ENCODE measurements at regions not wholly inside any gene's neighbourhood (a gene's known extent, or its start where the extent isn't known, plus 50 kb on each side); places are given as distances from the start of the nearest gene placed in this dataset.

GRCh38 chr7:50835156-50835555 is 52.5 kb upstream of the GRB10 start:
- no peak for TF ChIP-seq POLR2A (IDR thresholded peaks at IDR 0.05)
- TF ChIP-seq, protein P1, sequence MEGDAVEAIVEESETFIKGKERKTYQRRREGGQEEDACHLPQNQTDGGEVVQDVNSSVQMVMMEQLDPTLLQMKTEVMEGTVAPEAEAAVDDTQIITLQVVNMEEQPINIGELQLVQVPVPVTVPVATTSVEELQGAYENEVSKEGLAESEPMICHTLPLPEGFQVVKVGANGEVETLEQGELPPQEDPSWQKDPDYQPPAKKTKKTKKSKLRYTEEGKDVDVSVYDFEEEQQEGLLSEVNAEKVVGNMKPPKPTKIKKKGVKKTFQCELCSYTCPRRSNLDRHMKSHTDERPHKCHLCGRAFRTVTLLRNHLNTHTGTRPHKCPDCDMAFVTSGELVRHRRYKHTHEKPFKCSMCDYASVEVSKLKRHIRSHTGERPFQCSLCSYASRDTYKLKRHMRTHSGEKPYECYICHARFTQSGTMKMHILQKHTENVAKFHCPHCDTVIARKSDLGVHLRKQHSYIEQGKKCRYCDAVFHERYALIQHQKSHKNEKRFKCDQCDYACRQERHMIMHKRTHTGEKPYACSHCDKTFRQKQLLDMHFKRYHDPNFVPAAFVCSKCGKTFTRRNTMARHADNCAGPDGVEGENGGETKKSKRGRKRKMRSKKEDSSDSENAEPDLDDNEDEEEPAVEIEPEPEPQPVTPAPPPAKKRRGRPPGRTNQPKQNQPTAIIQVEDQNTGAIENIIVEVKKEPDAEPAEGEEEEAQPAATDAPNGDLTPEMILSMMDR (IDR thresholded peaks at IDR 0.05) = no peak

Measured in thyroid gland (tissue), 4 donors.